CD4-positive, alpha-beta T cell treated with Interleukin-1 beta for 1 hour (primary cell): ENCODE measurements at regions not wholly inside any gene's neighbourhood (a gene's known extent, or its start where the extent isn't known, plus 50 kb on each side); places are given as distances from the start of the nearest gene placed in this dataset.
A peak's percentile ranks its signal among the peaks of the same experiment; 100 is the strongest.
"Not testable (repeated sequence)": the region's sequence is repeated elsewhere in the genome, so short reads cannot be mapped to it uniquely, and the experiment has no call there.

ENCODE experiments used
- DNase-seq, 2 donors: peaks; one replicate each; pipeline ENCODE4 v3.0.0-alpha.2; 2020 to 2022

- not testable (repeated sequence) for DNase-seq
Measured at GRCh38 chr7:76971201-76971600, 61.0 kb downstream of the SPDYE17 start.

- not testable (repeated sequence) for DNase-seq
Measured at GRCh38 chr7:76969892-76970291, 62.3 kb downstream of the SPDYE17 start.

- not testable (repeated sequence) for DNase-seq
Measured at GRCh38 chr7:76965731-76966548, 66.2 kb downstream of the SPDYE17 start.

GRCh38 chr7:76964050-76964449 lies 68.1 kb downstream of the SPDYE17 start:
- DNase-seq = not testable (repeated sequence)

- DNase-seq = not testable (repeated sequence)
Measured at GRCh38 chr7:76963061-76963460, 69.1 kb downstream of the SPDYE17 start.

GRCh38 chr7:76960400-76960986 lies 71.7 kb downstream of the SPDYE17 start:
- not testable (repeated sequence) for DNase-seq

GRCh38 chr7:76959573-76960399 lies 72.4 kb downstream of the SPDYE17 start:
- peak in 1 of 2 donors; percentile 2 for DNase-seq

GRCh38 chr7:76956531-76956930 lies 75.6 kb downstream of the SPDYE17 start:
- not testable (repeated sequence) for DNase-seq

GRCh38 chr7:76955124-76955523 lies 77.0 kb downstream of the SPDYE17 start:
- DNase-seq = not testable (repeated sequence)

GRCh38 chr7:76944603-76945002 lies 87.6 kb downstream of the SPDYE17 start:
- not testable (repeated sequence) for DNase-seq

GRCh38 chr7:76941809-76942765 lies 90.1 kb downstream of the SPDYE17 start:
- not testable (repeated sequence) for DNase-seq

- DNase-seq = not testable (repeated sequence)
Measured at GRCh38 chr7:76937781-76938180, 94.4 kb downstream of the SPDYE17 start.

- DNase-seq = not testable (repeated sequence)
Measured at GRCh38 chr7:76937330-76937729, 94.8 kb downstream of the SPDYE17 start.

- DNase-seq = not testable (repeated sequence)
Measured at GRCh38 chr7:76936346-76936745, 95.8 kb downstream of the SPDYE17 start.

- DNase-seq = not testable (repeated sequence)
Measured at GRCh38 chr7:76934711-76935110, 97.5 kb downstream of the SPDYE17 start.

- not testable (repeated sequence) for DNase-seq
Measured at GRCh38 chr7:76932957-76933356, 99.2 kb downstream of the SPDYE17 start.

- DNase-seq = not testable (repeated sequence)
Measured at GRCh38 chr7:76931441-76931840, 100.7 kb downstream of the SPDYE17 start.

- DNase-seq = not testable (repeated sequence)
Measured at GRCh38 chr7:76930416-76930815, 101.7 kb downstream of the SPDYE17 start.

- not testable (repeated sequence) for DNase-seq
Measured at GRCh38 chr7:76928751-76929150, 103.4 kb downstream of the SPDYE17 start.

GRCh38 chr7:76927741-76928393 lies 104.3 kb downstream of the SPDYE17 start:
- not testable (repeated sequence) for DNase-seq

- DNase-seq = not testable (repeated sequence)
Measured at GRCh38 chr7:76926416-76926815, 105.7 kb downstream of the SPDYE17 start.
